ENCODE measurements at regions not wholly inside any gene's neighbourhood (a gene's known extent, or its start where the extent isn't known, plus 50 kb on each side); places are given as distances from the start of the nearest gene placed in this dataset.

DNA sequence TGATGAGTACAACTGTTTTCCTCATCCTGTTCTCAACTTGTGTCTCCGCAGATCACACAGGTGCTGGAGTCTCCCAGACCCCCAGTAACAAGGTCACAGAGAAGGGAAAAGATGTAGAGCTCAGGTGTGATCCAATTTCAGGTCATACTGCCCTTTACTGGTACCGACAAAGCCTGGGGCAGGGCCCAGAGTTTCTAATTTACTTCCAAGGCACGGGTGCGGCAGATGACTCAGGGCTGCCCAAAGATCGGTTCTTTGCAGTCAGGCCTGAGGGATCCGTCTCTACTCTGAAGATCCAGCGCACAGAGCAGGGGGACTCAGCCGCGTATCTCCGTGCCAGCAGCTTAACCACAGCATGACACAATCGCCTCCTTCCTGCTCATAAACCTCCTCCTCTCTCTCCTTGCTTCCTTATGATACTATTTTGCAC, 126.7 kb upstream of the PRSS58 start:
- TF ChIP-seq, protein P1, sequence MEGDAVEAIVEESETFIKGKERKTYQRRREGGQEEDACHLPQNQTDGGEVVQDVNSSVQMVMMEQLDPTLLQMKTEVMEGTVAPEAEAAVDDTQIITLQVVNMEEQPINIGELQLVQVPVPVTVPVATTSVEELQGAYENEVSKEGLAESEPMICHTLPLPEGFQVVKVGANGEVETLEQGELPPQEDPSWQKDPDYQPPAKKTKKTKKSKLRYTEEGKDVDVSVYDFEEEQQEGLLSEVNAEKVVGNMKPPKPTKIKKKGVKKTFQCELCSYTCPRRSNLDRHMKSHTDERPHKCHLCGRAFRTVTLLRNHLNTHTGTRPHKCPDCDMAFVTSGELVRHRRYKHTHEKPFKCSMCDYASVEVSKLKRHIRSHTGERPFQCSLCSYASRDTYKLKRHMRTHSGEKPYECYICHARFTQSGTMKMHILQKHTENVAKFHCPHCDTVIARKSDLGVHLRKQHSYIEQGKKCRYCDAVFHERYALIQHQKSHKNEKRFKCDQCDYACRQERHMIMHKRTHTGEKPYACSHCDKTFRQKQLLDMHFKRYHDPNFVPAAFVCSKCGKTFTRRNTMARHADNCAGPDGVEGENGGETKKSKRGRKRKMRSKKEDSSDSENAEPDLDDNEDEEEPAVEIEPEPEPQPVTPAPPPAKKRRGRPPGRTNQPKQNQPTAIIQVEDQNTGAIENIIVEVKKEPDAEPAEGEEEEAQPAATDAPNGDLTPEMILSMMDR (IDR thresholded peaks at IDR 0.05): no peak
- TF ChIP-seq POLR2A (IDR thresholded peaks at IDR 0.05) (no peak), POLR2AphosphoS5 (IDR thresholded peaks at IDR 0.05; ENCODE audit: insufficient read depth in 1 of 2, low read depth in 1 of 2) (no peak)

Measured in vagina (tissue), 2 donors.